Endothelial cell of umbilical vein (primary cell): ENCODE measurements at regions not wholly inside any gene's neighbourhood (a gene's known extent, or its start where the extent isn't known, plus 50 kb on each side); places are given as distances from the start of the nearest gene placed in this dataset.

Experiments used
- BruUV-seq: library from RNA; stranded (reverse); fragments of 400-500 nt; replicated peaks from 2 replicates; lab custom pipeline; 2021; lab: Mats Ljungman, UMichigan
- CTCF ChIA-PET: fragments of 300-600, 350-600 bp; sonication (Branson Sonifier 250); formaldehyde crosslinking; loops from one replicate; lab custom pipeline; 2021; ENCODE audit warnings: antibody characterized with exemption, inconsistent platforms; lab: Charles Lee
- POLR2A ChIA-PET: fragments of 300-600, 350-600 bp; sonication (Branson Sonifier 250); formaldehyde crosslinking; loops from one replicate; lab custom pipeline; 2021; ENCODE audit warnings: antibody characterized with exemption, inconsistent platforms; lab: Charles Lee
- DNase-seq: peaks from one replicate; pipeline ENCODE4 v3.0.0-alpha.2; 2011; ENCODE audit warnings: low read depth, low spot score
- FAIRE-seq: peaks from 2 replicates; lab custom pipeline; 2011; peaks lifted over from hg19 to GRCh38; lab: Jason Lieb, UNC
- H2AFZ ChIP-seq: 2 replicates; pipeline ENCODE4 v1.6.0; 2012; ENCODE audit warnings: low read depth, low read length, control low read depth, inconsistent platforms
- H3K27ac ChIP-seq: 2 replicates; pipeline ENCODE4 v1.5.1; 2011; ENCODE audit warnings: low read depth, mild to moderate bottlenecking, control low read depth, low read length, moderate library complexity; ENCODE audit not compliant: insufficient read depth
- H3K27me3 ChIP-seq, 2 experiments: 2 replicates each; pipeline versions ENCODE4 v1.6.0 to v1.6.1; 2011; ENCODE audit warnings: low read length in 2 of 2, mixed read lengths in 1 of 2; ENCODE audit not compliant: control insufficient read depth in 2 of 2, insufficient read depth in 2 of 2
- H3K36me3 ChIP-seq, 2 experiments: 2 replicates in 1 of 2; 3 replicates in 1 of 2; pipeline ENCODE4 v1.5.1; 2011; ENCODE audit warnings: low read length in 2 of 2, mild to moderate bottlenecking in 1 of 2, moderate library complexity in 1 of 2; ENCODE audit not compliant: control insufficient read depth in 2 of 2, insufficient read depth in 2 of 2; ENCODE audit errors: extremely low read depth in 1 of 2
- H3K4me1 ChIP-seq: 3 replicates; pipeline ENCODE4 v1.5.1; 2011; ENCODE audit warnings: mild to moderate bottlenecking, low read length; ENCODE audit not compliant: control insufficient read depth, insufficient read depth; ENCODE audit errors: extremely low read depth
- H3K4me2 ChIP-seq: 2 replicates; pipeline ENCODE4 v1.6.1; 2011; ENCODE audit warnings: low read length, control low read depth, mixed read lengths; ENCODE audit not compliant: insufficient read depth
- H3K4me3 ChIP-seq, 3 experiments: fragments of 200-600 bp in 1 of 3; sonication (generic), shearing (Covaris generic) in 1 of 3; replicated peaks in 1 of 3; 2 replicates each; pipeline ENCODE4 v1.5.1; 2011 to 2016; ENCODE audit warnings: control low read depth in 3 of 3, low read length in 3 of 3, mild to moderate bottlenecking in 2 of 3, inconsistent platforms in 1 of 3, low read depth in 1 of 3, moderate library complexity in 1 of 3; ENCODE audit not compliant: insufficient read depth in 1 of 3
- H3K79me2 ChIP-seq: 2 replicates; pipeline ENCODE4 v1.6.0; 2012; ENCODE audit warnings: low read length, inconsistent platforms; ENCODE audit not compliant: control insufficient read depth, insufficient read depth
- H3K9ac ChIP-seq: replicated peaks from 2 replicates; pipeline ENCODE3; 2011; ENCODE audit warnings: low read length, control low read depth; ENCODE audit not compliant: insufficient read depth; ENCODE audit errors: extremely low read depth
- H3K9me1 ChIP-seq: replicated peaks from 3 replicates; pipeline ENCODE4 v1.6.0; 2011; ENCODE audit warnings: mild to moderate bottlenecking, low read length; ENCODE audit not compliant: control insufficient read depth, insufficient read depth; ENCODE audit errors: extremely low read depth
- H3K9me3 ChIP-seq: replicated peaks from 2 replicates; pipeline ENCODE4 v1.5.1; 2012; ENCODE audit warnings: low read length, inconsistent platforms; ENCODE audit not compliant: control insufficient read depth, insufficient read depth
- H4K20me1 ChIP-seq: replicated peaks from 2 replicates; pipeline ENCODE3; 2011; ENCODE audit warnings: mild to moderate bottlenecking, low read length; ENCODE audit not compliant: control insufficient read depth, insufficient read depth; ENCODE audit errors: extremely low read depth
- CTCF ChIP-seq, 2 donors: IDR thresholded peaks; 1 replicate in 1 of 2; 2 replicates in 1 of 2; pipeline ENCODE4 v1.5.1; 2011; ENCODE audit warnings: low read length in 2 of 2, mild to moderate bottlenecking in 2 of 2, moderate library complexity in 2 of 2, control low read depth in 1 of 2, inconsistent platforms in 1 of 2, low read depth in 1 of 2; ENCODE audit not compliant: insufficient read depth in 1 of 2; ENCODE audit errors: extremely low read depth in 1 of 2
- FOS ChIP-seq: IDR thresholded peaks from 2 replicates; pipeline ENCODE4 v1.6.1; 2011; ENCODE audit warnings: mild to moderate bottlenecking, low read length, moderate library complexity, borderline replicate concordance; ENCODE audit not compliant: insufficient read depth
- GATA2 ChIP-seq: IDR thresholded peaks from 2 replicates; pipeline ENCODE4 v1.7.0; 2011; ENCODE audit warnings: low read depth, mild to moderate bottlenecking, moderate library complexity, mixed read lengths, low read length; ENCODE audit not compliant: insufficient read length, insufficient read depth
- JUN ChIP-seq: IDR thresholded peaks from 2 replicates; pipeline ENCODE4 v1.6.1; 2011; ENCODE audit warnings: borderline replicate concordance, low read depth; ENCODE audit not compliant: insufficient read length, insufficient read depth
- MAX ChIP-seq: IDR thresholded peaks from 2 replicates; pipeline ENCODE4 v1.6.1; 2011; ENCODE audit not compliant: insufficient read depth, insufficient read length
- MYC ChIP-seq: IDR thresholded peaks from one replicate; pipeline ENCODE4 v1.6.1; 2011; ENCODE audit warnings: mild to moderate bottlenecking, low read depth, low read length
- dilution Hi-C: fragments of 300-500 bp; cut with MboI; formaldehyde crosslinking; loops from one replicate; pipeline ENCODE4 v1.15.0; 2019; ENCODE audit warnings: low sequenced_read_pairs; ENCODE audit not compliant: extremely low pct_ligation_motif_present
- intact Hi-C: fragments of 100-400 bp; cut with micrococcal nuclease; formaldehyde crosslinking; loops from one replicate; pipeline ENCODE4 v1.10.0; 2022

DNA sequence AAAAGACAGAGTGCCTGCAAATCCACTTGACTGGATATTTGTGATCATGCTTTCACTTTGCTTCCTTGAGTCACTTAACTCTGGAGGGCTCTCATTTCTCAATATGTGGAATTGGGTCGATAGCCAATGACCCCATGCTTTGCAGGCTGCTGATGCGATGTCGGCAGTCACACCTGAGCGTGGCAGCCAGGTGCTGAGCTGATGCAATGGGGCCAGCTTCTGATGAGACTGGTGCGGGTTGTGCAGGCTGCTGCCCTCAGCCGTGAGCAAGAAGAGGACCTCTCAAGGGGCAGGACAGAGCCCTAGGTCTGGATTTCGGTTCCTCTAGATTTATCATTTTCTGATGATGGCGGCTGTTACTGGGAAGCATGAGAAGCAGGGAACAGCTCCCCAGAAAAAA is 334.1 kb downstream of the TEX29 start:
- no peak overlapping the region for H3K4me3 ChIP-seq
- H3K27me3 ChIP-seq, result no peaks in the 10 kb centered on the region
- DNase-seq, result no peak
- no peak overlapping the region for H2AFZ ChIP-seq
- H3K79me2 ChIP-seq, result no peaks in the 10 kb centered on the region
- H3K27ac ChIP-seq, result no peak overlapping the region
- H3K4me2 ChIP-seq, result no peak overlapping the region
- BruUV-seq, result no TSS peak
- no peaks in the 10 kb centered on the region for H3K36me3 ChIP-seq
- dilution Hi-C loops, result no loop called here
- ChIA-PET CTCF (interaction anchor here (1.4 kb wide), 1 partner anchor 13 kb away, joined by 3 read pairs; no protein-coding TSS in a partner anchor), POLR2A (no interaction called here)
- intact Hi-C loops, result no loop called here
- H3K9me3 ChIP-seq, result peaks cover 5% of the 10 kb centered on the region
- FAIRE-seq, result no peak
- H3K9me1 ChIP-seq, result no peaks in the 10 kb centered on the region
- TF ChIP-seq FOS (no peak), JUN (no peak), CTCF (IDR thresholded peaks at IDR 0.05; ENCODE audit: extremely low read depth in 1 of 2, insufficient read depth in 1 of 2, low read depth in 1 of 2, low read length in 2 of 2) (no peak), MYC (no peak)
- H3K9ac ChIP-seq, result no peak overlapping the region
- H4K20me1 ChIP-seq, result no peaks in the 10 kb centered on the region
- no peaks in the 10 kb centered on the region for H3K4me1 ChIP-seq

DNA sequence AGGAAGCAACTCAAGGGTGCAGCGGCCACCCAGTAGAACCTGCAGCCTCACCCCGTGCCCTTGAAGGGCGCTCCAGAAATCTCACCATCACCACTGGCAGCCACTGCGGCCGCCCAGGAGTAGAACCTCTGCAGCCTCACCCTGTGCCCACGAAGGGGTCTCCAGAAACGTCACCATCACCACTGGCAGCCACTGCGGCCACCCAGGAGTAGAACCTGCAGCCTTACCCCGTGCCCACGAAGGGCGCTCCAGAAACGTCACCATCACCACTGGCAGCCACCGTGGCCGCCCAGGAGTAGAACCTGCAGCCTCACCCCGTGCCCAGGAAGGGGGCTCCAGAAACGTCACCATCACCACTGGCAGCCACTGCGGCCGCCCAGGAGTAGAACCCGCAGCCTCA is 336.0 kb downstream of the TEX29 start:
- no peaks in the 10 kb centered on the region for H3K27me3 ChIP-seq
- POLR2A ChIA-PET, result no interaction called here
- no peaks in the 10 kb centered on the region for H3K9me1 ChIP-seq
- no peak for TF ChIP-seq MAX
- no peak for TF ChIP-seq GATA2
- no peaks in the 10 kb centered on the region for H3K36me3 ChIP-seq
- no TSS peak for BruUV-seq
- H3K4me3 ChIP-seq, result no peak overlapping the region
- H3K79me2 ChIP-seq, result no peaks in the 10 kb centered on the region
- H3K27ac ChIP-seq, result no peak overlapping the region
- FAIRE-seq (no peak), DNase-seq (no peak)
- H3K4me2 ChIP-seq, result no peak overlapping the region
- H2AFZ ChIP-seq, result no peak overlapping the region
- peaks cover 5% of the 10 kb centered on the region for H3K9me3 ChIP-seq
- CTCF ChIA-PET, result no interaction called here
- H3K9ac ChIP-seq, result no peak overlapping the region
- no peaks in the 10 kb centered on the region for H3K4me1 ChIP-seq
- intact Hi-C loops (no loop called here), dilution Hi-C loops (no loop called here)
- no peaks in the 10 kb centered on the region for H4K20me1 ChIP-seq
